GM12878 (cell line): ENCODE measurements at regions not wholly inside any gene's neighbourhood (a gene's known extent, or its start where the extent isn't known, plus 50 kb on each side); places are given as distances from the start of the nearest gene placed in this dataset.
A peak's percentile ranks its signal among the peaks of the same experiment; 100 is the strongest.

Experiments used
- BMI1 ChIP-seq: fragments of 450-650 bp; IDR thresholded peaks from 2 replicates; pipeline ENCODE4 v1.6.1; 2016; ENCODE audit warnings: mild to moderate bottlenecking, moderate library complexity, borderline replicate concordance
- CTCF ChIP-seq, 3 experiments: IDR thresholded peaks in 2 of 3; conservative IDR thresholded peaks in 1 of 3; 2 replicates each; pipeline ENCODE4 v1.5.1; 2011; ENCODE audit warnings: low read depth in 3 of 3, low read length in 3 of 3, mild to moderate bottlenecking in 3 of 3, control low read depth in 2 of 3, moderate library complexity in 2 of 3, inconsistent platforms in 1 of 3, mixed read lengths in 1 of 3; ENCODE audit not compliant: control insufficient read depth in 2 of 3, insufficient read depth in 1 of 3; ENCODE audit errors: extremely low read depth in 1 of 3
- IRF3 ChIP-seq: fragments of 450-650 bp; IDR thresholded peaks from 2 replicates; pipeline ENCODE4 v1.6.1; 2014; ENCODE audit warnings: mild to moderate bottlenecking
- LARP7 ChIP-seq: fragments of 450-650 bp; IDR thresholded peaks from 2 replicates; pipeline ENCODE4 v1.6.1; 2017; ENCODE audit warnings: mild to moderate bottlenecking
- PBX3 ChIP-seq: IDR thresholded peaks from 2 replicates; pipeline ENCODE4 v1.6.1; 2011; ENCODE audit warnings: mild to moderate bottlenecking, low read depth, low read length, moderate library complexity; ENCODE audit not compliant: insufficient replicate concordance
- POLR2A ChIP-seq: IDR thresholded peaks from 2 replicates; pipeline ENCODE4 v1.6.1; 2011; ENCODE audit warnings: low read depth, mild to moderate bottlenecking, low read length
- RAD21 ChIP-seq: IDR thresholded peaks from 2 replicates; pipeline ENCODE4 v1.6.1; 2011; ENCODE audit warnings: mild to moderate bottlenecking, low read depth, low read length, moderate library complexity; ENCODE audit not compliant: insufficient read depth
- RELB ChIP-seq: fragments of 450-650 bp; IDR thresholded peaks from 2 replicates; pipeline ENCODE4 v1.6.1; 2017; ENCODE audit warnings: low read depth, mild to moderate bottlenecking, moderate library complexity
- RUNX3 ChIP-seq: IDR thresholded peaks from 2 replicates; pipeline ENCODE4 v1.6.1; 2012; ENCODE audit warnings: low read length, inconsistent platforms
- SMAD5 ChIP-seq: IDR thresholded peaks from 2 replicates; pipeline ENCODE4 v1.6.1; 2016; ENCODE audit warnings: antibody characterized with exemption, low read depth
- SMARCA5 ChIP-seq: fragments of 450-650 bp; IDR thresholded peaks from 2 replicates; pipeline ENCODE4 v1.6.1; 2017; ENCODE audit warnings: mild to moderate bottlenecking
- SPI1 ChIP-seq: IDR thresholded peaks from 2 replicates; pipeline ENCODE4 v1.6.1; 2011; ENCODE audit warnings: low read depth, mild to moderate bottlenecking, low read length, moderate library complexity, borderline replicate concordance; ENCODE audit not compliant: insufficient read depth
- TBL1XR1 ChIP-seq: IDR thresholded peaks from 2 replicates; pipeline ENCODE4 v1.6.1; 2012; ENCODE audit warnings: low read depth, low read length, improper control_type of control experiment
- TCF3 ChIP-seq: IDR thresholded peaks from 2 replicates; pipeline ENCODE4 v1.6.1; 2012; ENCODE audit warnings: low read depth, mild to moderate bottlenecking, low read length, borderline replicate concordance; ENCODE audit not compliant: insufficient read depth
- ZBTB33 ChIP-seq: fragments of 450-650 bp; IDR thresholded peaks from 2 replicates; pipeline ENCODE4 v1.6.1; 2017; ENCODE audit warnings: mild to moderate bottlenecking
- TF ChIP-seq, protein P1 (sequence below): fragments of 450-650 bp; IDR thresholded peaks from 2 replicates; pipeline ENCODE4 v1.6.1; 2018; ENCODE audit warnings: mild to moderate bottlenecking, low read depth, moderate library complexity; ENCODE audit not compliant: partially characterized antibody
- TF ChIP-seq, protein P2 (sequence below): IDR thresholded peaks from 2 replicates; pipeline ENCODE4 v1.6.1; 2011; ENCODE audit warnings: borderline replicate concordance, low read depth, mild to moderate bottlenecking, moderate library complexity, low read length; ENCODE audit not compliant: insufficient read depth, poor library complexity, severe bottlenecking

GRCh38 chrX:74015379-74016019 is 163.0 kb upstream of the XIST start (continued):
- peak; percentile 76 to 97 (median 83) for TF ChIP-seq CTCF (IDR thresholded peaks at IDR 0.05 in 2 of 3, conservative IDR thresholded peaks at IDR 0.05 in 1 of 3; ENCODE audit: control insufficient read depth in 2 of 3, extremely low read depth in 1 of 3, insufficient read depth in 1 of 3, low read depth in 3 of 3, low read length in 3 of 3)
- 0 out of 2 replicates have a peak, but pooled peaks have one; percentile 44 for TF ChIP-seq TBL1XR1
- 0 out of 2 replicates have a peak, but pooled peaks have one; percentile 45 for TF ChIP-seq RELB
- no peak for TF ChIP-seq POLR2A
- no peak for TF ChIP-seq BMI1
- TF ChIP-seq, protein P1, sequence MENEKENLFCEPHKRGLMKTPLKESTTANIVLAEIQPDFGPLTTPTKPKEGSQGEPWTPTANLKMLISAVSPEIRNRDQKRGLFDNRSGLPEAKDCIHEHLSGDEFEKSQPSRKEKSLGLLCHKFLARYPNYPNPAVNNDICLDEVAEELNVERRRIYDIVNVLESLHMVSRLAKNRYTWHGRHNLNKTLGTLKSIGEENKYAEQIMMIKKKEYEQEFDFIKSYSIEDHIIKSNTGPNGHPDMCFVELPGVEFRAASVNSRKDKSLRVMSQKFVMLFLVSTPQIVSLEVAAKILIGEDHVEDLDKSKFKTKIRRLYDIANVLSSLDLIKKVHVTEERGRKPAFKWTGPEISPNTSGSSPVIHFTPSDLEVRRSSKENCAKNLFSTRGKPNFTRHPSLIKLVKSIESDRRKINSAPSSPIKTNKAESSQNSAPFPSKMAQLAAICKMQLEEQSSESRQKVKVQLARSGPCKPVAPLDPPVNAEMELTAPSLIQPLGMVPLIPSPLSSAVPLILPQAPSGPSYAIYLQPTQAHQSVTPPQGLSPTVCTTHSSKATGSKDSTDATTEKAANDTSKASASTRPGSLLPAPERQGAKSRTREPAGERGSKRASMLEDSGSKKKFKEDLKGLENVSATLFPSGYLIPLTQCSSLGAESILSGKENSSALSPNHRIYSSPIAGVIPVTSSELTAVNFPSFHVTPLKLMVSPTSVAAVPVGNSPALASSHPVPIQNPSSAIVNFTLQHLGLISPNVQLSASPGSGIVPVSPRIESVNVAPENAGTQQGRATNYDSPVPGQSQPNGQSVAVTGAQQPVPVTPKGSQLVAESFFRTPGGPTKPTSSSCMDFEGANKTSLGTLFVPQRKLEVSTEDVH: no peak
- no peak for TF ChIP-seq TCF3
- peak; percentile 99 for TF ChIP-seq RAD21
- TF ChIP-seq, protein P2, sequence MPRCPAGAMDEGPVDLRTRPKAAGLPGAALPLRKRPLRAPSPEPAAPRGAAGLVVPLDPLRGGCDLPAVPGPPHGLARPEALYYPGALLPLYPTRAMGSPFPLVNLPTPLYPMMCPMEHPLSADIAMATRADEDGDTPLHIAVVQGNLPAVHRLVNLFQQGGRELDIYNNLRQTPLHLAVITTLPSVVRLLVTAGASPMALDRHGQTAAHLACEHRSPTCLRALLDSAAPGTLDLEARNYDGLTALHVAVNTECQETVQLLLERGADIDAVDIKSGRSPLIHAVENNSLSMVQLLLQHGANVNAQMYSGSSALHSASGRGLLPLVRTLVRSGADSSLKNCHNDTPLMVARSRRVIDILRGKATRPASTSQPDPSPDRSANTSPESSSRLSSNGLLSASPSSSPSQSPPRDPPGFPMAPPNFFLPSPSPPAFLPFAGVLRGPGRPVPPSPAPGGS: no peak
- TF ChIP-seq SMARCA5: no peak
- TF ChIP-seq PBX3: no peak
- TF ChIP-seq IRF3: no peak
- TF ChIP-seq SMAD5: no peak
- no peak for TF ChIP-seq ZBTB33
- TF ChIP-seq LARP7: 0 out of 2 replicates have a peak, but pooled peaks have one; percentile 31
- TF ChIP-seq RUNX3: peak; percentile 92
- TF ChIP-seq SPI1: no peak
